GM08714 (cell line): ENCODE measurements at regions not wholly inside any gene's neighbourhood (a gene's known extent, or its start where the extent isn't known, plus 50 kb on each side); places are given as distances from the start of the nearest gene placed in this dataset.

ENCODE experiments used
- H3K4me3 ChIP-seq: fragments of 200-500 bp; sonication (Bioruptor generic); 2 replicates; pipeline ENCODE4 v1.5.1; 2014; ENCODE audit warnings: mild to moderate bottlenecking, low read length, inconsistent platforms
- ZNF274 ChIP-seq: IDR thresholded peaks from 2 replicates; pipeline ENCODE4 v1.6.1; 2012; ENCODE audit warnings: mild to moderate bottlenecking, low read depth, low read length

- H3K4me3 ChIP-seq, result no peak overlapping the region
- TF ChIP-seq ZNF274, result no peak
Measured at GRCh38 chr10:3838460-3839437, 53.7 kb upstream of the KLF6 start.

DNA sequence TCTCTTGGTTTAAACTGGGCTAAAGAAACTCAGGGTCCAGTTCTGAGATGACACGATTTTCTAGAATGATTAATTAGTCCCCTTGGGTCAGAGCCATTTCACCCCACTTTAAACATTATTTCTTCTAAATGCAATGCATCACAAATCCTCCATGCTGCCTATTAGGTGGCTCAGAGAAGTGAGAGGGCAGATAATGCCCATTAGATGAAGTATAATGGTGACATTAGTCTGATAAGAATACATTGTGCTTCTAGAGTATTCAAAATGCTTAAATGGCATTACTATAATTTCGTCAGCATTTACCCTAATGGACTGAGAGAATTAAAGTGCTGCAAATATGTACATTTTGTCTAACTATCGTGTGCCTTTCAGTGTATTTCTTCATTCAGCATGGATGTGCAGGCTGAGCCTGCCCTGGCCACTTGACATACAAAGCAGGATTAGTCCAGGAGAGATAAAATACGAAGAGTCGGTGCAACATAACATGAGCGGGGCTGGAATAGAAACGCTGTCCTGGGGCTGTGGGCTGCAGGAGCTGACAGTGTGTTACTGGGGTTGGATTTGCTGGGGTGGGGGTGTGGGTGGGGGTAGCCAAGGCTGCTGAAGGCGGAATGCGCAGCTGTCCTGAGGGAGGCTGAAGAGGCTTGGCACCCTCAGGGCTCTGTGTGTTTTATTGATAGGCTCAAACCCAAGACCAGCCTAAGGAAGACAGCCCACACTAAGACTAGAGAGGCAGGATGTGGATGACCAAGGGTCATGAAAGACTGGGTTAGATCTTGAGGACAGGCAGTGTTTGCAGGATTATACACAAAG lies 52.8 kb upstream of the KLF6 start:
- TF ChIP-seq ZNF274, result no peak

DNA sequence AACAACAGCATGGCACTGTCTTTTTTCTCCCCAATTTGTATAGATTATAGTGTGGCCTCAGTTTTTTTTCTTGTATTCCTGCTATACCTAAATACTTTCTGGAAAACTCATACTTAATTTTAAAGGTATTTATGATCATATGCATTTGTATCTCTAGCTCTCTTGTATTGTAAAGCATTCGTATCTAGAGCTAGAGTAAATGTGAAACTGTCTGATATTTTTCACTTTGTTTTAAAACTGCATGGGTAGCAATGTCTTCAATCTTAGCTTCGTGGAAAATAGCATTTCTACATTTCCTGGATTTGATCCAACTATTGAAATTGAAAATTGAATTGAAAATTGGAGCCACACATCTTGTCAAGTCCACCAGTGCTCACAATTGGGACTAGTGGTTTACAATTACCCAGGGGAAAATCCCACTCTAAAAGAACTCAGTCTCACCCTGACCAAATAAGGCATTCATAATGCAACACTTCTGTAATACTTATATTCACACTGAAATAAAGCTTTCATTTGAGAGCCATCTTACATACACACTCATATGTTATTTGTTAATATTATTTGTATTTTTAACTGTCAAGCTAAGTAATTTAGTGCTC lies 51.3 kb upstream of the KLF6 start:
- TF ChIP-seq ZNF274, result no peak
- no peak overlapping the region for H3K4me3 ChIP-seq

More for the DNA sequence above, 52.8 kb upstream of the KLF6 start:
- no peak overlapping the region for H3K4me3 ChIP-seq

GRCh38 chr10:3835770-3836169 lies 50.8 kb upstream of the KLF6 start:
- H3K4me3 ChIP-seq, result peak overlapping the region; percentile 60; the same call in 1 of the 2 replicates
- no peak for TF ChIP-seq ZNF274

- no peak for TF ChIP-seq ZNF274
- H3K4me3 ChIP-seq, result no peak overlapping the region
Measured at GRCh38 chr10:3834947-3835346, 49.9 kb upstream of the KLF6 start.
